GM12864 (cell line): ENCODE measurements at regions not wholly inside any gene's neighbourhood (a gene's known extent, or its start where the extent isn't known, plus 50 kb on each side); places are given as distances from the start of the nearest gene placed in this dataset.

Experiments used
- DNase-seq: peaks from one replicate; pipeline ENCODE4 v3.0.0-alpha.2; 2011; ENCODE audit warnings: low read depth
- H3K4me3 ChIP-seq: 2 replicates; pipeline ENCODE4 v1.5.1; 2011; ENCODE audit warnings: mild to moderate bottlenecking, low read depth, low read length, control low read depth
- TF ChIP-seq, protein P1 (sequence below): IDR thresholded peaks from 2 replicates; pipeline ENCODE4 v1.5.1; 2011; ENCODE audit warnings: low read depth, mild to moderate bottlenecking, moderate library complexity, low read length, control low read depth, inconsistent platforms; ENCODE audit errors: missing control alignments

DNA sequence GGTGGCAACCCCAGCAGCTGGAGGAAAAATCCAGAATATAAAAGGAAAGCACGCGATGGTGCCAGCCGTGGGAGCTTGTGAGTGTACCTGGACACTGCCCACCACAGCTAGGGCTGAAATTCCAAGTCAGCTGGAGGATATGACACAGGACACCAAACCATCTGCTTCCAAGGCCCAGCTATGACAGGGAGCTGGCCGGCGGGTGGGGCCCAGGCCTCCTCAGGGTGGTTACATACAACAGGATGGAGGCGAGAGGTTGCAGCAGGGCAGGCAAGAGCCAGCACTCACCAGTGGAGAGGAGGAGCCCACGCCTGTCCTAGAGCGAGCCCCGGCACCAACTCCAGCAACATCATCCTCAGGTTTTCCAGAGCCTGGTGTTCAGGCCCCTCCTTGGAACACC, 163.2 kb upstream of the RPL38 start:
- no peak for DNase-seq
- H3K4me3 ChIP-seq: no peak overlapping the region
- TF ChIP-seq, protein P1, sequence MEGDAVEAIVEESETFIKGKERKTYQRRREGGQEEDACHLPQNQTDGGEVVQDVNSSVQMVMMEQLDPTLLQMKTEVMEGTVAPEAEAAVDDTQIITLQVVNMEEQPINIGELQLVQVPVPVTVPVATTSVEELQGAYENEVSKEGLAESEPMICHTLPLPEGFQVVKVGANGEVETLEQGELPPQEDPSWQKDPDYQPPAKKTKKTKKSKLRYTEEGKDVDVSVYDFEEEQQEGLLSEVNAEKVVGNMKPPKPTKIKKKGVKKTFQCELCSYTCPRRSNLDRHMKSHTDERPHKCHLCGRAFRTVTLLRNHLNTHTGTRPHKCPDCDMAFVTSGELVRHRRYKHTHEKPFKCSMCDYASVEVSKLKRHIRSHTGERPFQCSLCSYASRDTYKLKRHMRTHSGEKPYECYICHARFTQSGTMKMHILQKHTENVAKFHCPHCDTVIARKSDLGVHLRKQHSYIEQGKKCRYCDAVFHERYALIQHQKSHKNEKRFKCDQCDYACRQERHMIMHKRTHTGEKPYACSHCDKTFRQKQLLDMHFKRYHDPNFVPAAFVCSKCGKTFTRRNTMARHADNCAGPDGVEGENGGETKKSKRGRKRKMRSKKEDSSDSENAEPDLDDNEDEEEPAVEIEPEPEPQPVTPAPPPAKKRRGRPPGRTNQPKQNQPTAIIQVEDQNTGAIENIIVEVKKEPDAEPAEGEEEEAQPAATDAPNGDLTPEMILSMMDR: no peak

DNA sequence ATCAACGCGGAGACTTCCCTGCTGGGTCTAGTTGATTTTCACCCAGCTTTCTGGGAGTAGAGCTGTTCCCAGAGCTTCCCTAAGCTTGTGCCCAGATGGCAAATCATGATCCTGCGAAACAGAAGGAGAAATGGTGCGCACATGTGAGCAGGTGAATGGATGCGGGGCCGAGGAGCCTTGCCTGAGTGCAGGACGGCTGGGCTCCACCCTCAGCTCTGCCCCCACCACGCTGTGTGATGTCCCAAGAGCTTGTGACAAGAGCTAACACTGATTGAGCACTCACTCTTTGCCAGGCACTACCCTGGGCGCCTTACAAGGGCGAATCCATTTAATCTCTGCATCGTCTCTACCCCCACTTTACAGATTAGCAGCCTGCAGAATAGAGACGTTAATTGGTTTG, 162.7 kb upstream of the RPL38 start:
- no peak overlapping the region for H3K4me3 ChIP-seq
- no peak for DNase-seq
- TF ChIP-seq, protein P1: no peak

DNA sequence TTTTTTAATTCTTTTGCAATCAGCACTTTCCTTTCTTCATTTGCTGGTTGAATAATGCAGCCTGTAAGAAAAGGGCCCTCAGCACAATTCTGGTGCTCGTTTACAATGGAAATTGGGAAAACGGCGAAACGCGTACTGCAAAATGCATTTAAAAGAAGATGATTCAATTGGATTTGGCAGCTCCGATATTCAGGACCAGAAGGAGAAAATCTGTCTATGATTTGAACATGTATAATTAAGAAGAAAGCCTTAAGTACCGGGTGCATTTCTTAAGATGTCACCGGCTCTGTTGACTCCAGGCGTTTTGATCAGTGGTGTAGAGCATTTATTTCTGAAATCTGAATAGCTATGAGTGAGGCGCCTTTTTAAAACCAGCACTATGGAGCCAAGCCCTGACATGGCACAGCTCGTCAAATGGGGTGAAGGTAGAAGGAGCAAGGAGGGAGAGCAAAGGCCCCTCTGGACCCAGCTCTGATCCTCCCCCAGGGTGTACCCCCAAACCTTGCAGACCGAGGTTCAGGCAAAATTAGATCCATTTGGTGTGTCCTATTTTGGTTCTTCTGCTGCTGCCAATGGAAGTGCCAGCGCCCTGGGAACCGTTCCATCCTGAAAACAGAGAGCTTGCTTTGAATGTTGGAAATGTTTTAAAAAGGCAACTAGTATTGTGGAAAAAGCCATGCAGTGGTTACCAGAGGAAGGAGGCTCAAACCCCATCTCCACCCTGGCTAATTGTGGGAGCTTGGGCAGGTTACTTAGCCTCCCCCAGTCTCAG, 161.4 kb upstream of the RPL38 start:
- DNase-seq: no peak
- TF ChIP-seq, protein P1: no peak
- H3K4me3 ChIP-seq: no peak overlapping the region

DNA sequence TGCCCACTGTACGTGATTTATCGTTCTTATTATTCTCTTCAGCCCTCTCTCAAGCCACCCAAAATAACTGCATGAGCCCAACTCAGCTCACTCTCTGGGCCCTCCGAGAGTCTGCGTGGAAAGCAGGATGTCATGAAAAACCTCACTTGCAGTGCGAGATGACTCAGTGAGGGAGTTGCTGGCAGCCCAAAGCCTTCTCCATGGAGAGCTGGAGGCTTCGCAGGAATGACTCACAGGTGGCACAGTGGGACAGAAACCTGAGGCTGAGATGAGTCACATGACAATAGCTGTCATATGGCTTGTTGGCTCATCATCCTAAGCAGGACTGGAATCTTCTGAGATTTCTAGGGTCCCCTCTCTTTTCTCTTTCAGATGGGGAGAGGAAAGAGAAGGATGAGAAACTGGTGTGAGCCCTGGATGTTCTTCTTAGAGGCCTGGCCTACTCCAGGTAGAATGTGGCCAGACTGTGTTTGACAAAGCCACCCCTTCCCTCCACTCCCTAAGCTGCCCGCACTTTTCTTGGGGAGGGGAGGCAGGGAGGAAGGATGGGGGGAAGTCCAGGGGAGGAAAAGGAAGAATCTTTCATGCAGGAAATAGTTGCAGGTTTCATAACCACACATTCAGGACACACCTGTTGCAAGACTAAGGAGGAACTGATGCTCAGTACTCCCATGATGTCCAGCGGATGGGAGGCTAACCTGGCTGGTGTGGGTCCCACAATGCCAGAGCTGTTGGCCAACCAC, 160.6 kb upstream of the RPL38 start:
- TF ChIP-seq, protein P1: no peak
- DNase-seq: no peak
- no peak overlapping the region for H3K4me3 ChIP-seq

DNA sequence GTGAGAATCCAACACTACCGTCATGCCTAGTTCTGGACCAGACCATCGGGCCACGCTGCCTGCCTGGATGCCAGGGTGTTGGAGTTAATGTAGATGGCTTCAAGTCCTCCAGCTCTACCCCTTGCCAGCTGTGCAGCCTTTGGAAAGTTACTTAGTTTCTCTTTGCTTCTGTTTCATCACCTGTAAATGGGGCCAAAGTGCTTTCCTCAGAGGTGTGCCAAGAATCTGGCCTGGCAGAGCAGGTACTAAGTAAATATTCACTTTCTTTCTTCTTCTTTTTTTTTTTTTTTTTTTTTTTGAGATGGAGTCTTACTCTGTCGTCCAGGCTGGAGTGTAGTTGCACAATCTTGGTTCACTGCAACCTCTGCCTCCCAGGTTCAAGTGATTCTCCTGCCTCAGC, 159.5 kb upstream of the RPL38 start:
- DNase-seq: no peak
- no peak overlapping the region for H3K4me3 ChIP-seq
- TF ChIP-seq, protein P1: no peak

DNA sequence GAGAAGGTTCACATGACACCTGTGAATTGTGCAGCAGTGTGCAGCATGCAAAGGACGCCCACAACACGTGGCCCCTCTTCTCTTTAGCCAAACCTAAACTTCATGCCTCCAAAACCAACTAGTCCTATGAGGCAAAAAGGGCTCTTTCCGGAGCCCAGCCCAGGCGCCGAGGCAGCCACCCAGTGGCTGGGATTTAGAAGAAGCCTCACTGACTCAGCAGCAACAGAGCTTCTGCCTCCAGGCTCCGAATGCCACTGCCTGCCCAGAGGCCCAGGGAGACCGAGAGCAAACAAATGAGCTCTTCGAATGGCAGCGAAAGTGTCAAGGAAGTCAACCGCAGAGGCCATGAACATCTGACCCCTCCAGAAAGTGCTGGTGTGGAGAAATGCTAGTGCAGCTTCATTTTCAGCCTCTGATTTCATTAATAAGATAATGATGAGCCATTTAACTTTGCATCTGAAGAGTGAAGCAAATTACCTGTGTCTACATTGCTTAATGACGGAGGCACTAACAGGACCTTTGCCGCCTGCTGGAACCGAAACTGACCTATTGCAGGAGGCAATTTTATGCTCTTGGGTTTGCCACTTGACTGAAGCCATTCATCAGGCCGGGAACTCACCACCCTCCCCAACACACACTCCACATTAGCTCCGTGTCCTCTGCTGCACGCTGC, 157.7 kb upstream of the RPL38 start:
- DNase-seq: no peak
- TF ChIP-seq, protein P1: no peak
- no peak overlapping the region for H3K4me3 ChIP-seq
